Ureter (tissue), 1 donor: ENCODE measurements at regions not wholly inside any gene's neighbourhood (a gene's known extent, or its start where the extent isn't known, plus 50 kb on each side); places are given as distances from the start of the nearest gene placed in this dataset.
"Not testable (repeated sequence)": the region's sequence is repeated elsewhere in the genome, so short reads cannot be mapped to it uniquely, and the experiment has no call there.

Experiments used
- DNase-seq: peaks from one replicate; pipeline ENCODE4 v3.0.0-alpha.2; 2020; ENCODE audit warnings: low spot score
- donor health status: DM: yes; HTN: yes; CAD: no.

DNA sequence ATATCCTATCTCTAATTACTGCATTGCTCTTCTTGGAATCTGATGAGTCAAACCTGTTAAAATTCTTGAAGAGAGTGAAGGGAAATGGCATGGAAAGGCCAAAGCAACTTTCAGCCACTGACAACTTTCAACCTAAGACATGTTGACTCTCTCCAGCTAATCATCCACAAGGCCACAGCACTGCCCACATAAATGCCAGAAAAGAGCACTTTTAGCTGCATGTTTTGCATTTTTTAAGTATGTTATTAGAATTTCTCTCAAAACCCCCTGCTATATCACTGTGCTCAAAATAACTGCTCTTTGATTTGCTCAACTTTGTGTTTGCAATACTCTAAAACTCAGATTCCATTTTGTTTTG, 352.5 kb downstream of the ADGRL2 start:
- DNase-seq = no peak

DNA sequence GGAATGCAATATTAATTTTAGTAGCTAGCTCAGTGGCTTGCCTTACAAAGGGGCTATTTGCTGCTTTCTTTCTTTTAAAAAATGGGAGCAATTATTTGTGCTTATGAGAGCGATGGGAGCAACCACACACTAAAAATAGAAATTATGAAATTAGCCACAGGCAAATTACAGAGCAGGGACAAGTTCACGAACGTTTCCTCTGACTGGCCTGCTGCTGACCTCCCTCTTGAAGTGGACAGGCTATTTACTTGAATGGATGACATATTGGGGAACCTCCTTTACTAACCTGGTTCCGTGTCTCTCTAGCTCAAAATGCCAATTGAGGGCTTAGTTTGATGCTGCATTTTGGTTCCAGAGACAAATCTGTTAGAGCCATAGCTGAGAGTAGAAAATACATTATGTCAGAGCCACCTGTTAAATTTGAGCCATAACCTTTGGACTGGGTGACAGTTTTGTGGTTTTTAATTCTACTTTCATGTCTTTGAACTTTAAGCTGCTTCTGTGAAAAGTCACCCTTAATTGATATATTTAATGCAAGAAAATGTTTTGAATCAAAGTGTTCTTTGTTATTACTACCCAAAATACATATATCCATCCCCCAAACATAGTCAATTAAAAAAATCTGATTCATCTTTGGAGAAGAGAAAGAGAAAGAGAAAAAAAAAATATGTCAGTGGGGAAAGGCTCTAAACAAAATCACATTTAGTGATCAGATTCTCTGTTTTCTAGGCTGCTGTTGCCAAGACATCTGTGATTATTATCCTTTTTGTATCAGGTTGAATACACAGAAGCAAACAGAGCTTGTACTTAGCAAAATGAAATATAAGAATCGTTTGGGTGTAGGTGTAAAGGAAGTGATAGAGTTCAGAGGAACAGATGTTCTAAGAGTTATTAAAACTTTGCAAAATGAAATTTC, 351.9 kb downstream of the ADGRL2 start:
- DNase-seq = no peak

DNA sequence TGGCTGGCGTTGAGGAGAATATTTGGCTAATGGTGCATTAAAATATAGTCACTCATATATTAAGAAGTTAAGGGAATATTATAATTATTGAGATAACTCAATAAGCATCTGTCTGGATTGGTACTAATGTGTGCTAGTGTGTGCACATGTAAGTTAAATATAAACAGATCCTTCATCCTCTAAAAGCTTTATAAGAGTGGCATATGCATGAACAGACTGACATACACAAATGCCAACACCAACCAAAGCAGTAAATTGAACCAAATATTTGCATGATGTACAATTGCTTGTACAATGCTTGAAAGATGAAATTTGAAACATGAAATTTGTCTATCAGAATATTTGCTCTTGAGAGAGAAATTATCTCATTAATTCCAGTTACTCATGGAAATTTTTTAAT, 344.9 kb downstream of the ADGRL2 start:
- DNase-seq = no peak

DNA sequence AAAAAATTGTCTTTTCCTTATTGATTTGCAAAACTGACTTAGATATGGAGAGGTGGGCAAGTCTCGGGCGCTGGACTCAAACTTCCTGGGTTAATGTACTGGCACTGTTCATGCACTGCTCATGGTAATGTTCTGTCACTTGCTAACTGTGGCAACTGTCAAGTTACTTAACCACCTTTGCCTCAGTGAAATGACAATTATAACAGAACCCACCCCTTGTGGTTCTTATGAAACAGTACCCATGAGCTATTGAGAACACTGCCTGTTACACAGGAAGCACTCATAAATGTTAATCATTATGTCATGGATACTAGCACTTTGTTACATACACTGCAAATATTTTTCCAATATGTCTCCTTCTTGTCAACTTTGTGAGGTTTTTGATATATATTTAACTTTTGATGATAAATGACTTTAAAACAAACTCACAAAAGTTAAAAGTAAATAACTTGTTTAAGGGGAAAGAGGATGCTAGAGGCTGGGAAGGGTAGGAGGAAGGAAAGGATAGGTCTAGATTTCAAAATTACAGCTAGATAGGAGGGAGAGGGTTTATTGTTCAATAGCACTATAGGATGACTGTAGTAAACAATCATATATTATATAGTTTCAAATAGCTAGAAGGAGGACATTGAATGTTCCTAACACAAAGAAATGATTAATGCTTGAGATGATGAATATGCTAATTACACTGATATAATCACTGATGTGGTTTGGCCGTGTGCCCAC, 342.5 kb downstream of the ADGRL2 start:
- DNase-seq = no peak

DNA sequence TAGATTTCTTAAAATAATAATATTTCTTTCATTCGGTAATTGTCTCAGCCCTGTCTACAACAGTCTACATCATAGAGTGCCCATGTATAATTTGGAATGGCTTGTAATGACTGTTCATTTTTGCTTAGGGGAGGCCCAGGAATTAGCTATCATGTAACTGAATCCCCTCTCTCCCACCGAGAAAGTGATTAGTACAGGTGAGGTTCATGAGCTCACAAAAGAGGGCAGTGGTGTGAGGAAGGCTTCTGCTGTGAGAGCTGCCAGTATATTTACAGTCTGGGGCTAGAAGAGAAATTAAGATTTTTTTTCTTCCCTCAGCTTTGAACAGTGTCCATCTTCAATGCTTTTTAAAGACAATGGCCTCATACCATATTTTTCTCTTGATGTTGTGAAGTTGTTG, 340.7 kb downstream of the ADGRL2 start:
- no peak for DNase-seq

DNA sequence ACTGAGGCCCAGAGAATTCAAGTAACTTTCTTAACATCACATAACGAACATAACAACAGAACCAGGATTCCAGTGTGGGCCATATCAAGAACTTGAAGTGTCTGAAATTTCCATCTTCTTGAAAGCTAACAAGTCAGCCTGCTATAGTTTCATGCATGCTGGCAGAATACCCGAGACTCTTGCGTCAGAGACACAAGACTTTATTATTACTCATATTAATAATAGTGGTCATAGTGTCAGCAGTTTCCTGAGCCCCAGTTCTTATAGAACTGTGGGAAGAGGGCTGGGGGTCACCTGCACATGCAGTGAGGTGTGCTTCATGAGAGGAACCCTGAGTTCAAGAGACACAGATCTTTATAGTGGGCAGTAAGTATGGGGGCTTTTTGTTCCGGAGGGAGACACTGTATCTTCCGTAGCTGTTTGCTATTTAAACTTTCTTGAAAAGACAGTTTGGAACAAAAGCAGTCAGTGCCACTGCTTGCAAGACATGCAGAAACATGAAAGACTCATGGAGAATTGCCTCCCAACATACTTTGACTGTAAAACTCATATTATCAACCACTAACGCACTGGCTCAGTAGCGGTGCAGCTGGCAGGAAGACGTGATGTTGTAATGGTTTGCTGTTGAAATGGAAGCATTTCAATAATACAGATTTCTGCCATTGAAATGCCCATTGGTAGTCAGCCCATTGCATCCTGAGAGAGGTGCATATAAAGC, 339.2 kb downstream of the ADGRL2 start:
- DNase-seq = no peak

DNA sequence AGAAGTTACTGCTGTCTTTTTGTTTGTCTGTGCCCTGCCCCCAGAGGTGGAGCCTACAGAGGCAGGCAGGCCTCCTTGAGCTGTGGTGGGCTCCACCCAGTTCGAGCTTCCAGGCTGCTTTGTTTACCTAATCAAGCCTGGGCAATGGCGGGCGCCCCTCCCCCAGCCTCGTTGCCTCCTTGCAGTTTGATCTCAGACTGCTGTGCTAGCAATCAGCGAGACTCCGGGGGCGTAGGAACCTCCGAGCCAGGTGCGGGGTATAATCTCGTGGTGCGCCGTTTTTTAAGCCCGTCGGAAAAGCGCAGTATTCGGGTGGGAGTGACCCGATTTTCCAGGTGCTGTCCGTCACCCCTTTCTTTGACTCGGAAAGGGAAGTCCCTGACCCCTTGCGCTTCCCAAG, 335.6 kb downstream of the ADGRL2 start:
- DNase-seq = not testable (repeated sequence)

DNA sequence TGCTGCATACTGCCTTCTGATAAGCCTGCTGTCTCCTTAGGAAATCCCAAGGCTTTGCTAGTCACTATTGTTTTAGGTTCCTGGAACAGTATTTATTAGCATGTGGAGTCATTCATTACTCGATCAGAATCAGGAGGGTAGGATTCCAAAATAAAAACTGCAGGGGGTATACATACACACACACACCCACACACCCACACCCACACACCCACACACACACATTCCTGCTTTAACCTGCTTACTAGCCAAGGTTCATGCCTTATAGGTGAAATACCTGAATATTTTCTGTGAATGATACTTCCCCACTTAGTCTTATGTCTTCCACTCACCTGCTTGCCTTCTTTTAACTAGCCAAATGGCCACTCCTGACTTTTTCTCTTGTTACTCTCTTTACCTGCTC, 325.1 kb downstream of the ADGRL2 start:
- DNase-seq = no peak

DNA sequence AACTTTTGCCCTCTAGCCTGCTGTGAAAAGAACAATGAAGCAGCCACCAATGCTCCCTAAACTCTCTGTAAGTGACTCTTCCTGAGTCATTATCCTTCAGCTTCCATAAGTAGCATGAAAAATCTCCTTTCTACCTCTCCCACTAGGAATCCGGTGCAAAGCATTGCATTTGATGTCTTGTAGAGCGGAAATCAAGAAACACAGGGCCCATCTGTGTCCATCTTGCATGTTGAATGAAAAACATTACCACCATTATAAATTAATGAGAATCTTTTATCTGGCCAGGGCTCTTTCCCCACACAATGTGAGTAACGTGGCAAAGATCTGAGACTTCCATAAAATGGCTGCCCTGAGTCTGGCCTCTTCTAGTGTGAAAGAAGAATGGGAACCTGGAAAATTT, 324.4 kb downstream of the ADGRL2 start:
- no peak for DNase-seq

DNA sequence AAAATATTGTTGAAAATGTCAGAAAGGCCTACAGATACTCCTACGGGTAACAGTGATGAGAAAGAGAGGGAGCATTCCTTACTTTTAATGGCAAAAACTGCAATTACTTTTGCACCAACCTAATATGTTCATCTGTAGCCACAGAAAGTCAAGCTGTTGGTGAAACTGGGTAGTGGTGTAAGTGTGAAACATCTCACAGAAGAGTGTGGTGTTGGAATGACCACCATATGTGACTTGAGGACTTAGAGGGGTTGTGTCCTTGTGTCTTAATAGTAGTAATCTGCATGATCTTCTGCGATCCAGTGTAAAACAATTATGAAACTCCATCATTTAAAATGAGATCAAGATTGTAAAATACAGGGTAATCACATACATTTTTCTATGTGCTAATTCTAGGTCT, 320.7 kb downstream of the ADGRL2 start:
- no peak for DNase-seq

DNA sequence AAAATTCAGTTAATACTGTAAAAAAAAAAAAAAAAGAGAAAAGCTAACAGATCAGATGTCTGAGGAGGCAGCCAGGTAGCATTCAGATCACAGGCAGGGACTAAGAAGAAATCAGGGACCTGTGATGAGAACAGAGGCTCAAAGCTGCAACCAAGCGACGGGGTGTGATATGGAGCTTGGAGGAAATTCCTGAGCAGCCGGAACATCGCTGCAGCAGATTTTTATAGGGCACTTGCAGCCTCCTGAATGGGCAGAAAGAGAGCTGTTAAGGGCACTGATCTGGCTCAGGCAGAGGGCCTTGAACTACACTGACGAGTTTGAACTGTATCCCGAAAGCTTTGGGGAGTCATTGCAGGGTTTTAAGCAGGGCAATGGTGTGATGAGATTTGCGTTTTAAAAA, 315.4 kb downstream of the ADGRL2 start:
- no peak for DNase-seq

DNA sequence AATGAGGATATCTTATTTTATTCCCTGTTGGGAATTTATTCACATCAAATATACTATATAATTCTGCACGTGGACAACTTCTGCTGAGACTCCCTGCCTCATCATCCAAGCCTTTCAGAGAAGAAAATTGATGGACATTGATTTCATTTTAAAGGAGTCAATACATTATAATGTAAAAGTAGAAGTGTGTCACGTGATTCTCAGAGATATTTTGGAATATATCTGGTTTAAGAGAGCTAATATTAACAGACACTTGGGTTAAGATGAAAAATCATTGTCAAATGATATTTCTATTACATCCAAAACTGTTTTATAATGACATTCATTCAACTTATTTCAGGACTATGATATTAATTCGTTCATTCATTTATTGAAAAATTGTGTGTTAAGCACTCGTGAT, 314.2 kb downstream of the ADGRL2 start:
- no peak for DNase-seq

DNA sequence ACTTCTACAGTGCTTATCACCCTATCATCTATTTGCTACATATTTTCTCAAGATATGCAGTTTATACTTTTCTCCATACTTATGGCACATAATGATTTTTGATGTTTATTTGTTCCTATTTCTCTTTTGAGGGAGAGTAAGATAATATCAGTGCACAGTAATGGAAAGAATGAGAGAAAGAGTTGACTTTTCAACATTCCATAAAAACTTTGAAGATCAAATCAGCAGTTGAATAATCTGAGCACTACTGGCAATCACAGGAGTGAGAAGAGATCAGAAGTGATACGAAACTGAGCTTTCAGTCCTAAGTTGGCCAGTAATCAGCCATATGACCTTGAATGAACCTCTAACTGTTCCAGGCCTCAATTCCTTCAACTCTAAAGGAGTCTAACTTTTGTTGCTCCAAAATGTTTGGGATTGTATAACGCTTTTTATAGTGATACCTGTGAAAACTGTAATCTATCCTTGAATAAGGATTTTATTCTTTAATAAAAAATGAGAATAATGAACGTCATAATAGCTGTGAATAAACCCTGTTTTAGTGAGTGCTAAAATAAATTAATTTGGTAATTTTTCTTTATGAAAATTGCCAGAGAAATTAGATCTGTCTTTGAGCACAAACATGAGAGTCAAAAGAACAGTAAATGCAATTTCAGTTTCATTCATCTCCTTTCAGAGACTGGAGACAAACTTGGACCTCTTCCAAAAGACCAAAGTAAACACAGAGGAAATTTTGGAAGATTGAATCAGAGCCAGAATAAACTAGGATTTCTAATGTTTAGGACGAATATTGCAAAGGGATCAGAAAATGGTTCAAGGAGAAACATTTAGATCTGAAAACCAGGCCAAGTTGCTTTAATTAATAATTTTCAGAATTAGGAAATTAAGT, 309.9 kb downstream of the ADGRL2 start:
- no peak for DNase-seq

DNA sequence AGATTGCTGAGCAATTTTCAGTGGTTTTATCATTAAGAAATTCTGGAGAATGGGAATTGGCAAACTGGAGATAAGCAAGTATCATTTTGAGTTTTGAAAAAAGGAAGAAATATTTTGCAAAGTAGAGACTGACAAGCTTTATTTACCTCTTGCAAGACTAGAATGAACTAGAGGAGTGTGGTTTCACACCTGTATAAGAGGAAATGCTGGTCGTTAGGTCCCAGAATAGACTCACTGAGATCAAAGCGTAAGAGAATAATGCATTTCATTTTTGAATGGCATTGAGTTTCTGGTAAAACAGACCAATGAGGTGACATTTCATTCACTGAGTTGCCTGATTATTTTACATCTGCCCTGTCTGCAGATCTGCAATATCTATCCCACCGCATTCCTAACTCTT, 308.1 kb downstream of the ADGRL2 start:
- no peak for DNase-seq

DNA sequence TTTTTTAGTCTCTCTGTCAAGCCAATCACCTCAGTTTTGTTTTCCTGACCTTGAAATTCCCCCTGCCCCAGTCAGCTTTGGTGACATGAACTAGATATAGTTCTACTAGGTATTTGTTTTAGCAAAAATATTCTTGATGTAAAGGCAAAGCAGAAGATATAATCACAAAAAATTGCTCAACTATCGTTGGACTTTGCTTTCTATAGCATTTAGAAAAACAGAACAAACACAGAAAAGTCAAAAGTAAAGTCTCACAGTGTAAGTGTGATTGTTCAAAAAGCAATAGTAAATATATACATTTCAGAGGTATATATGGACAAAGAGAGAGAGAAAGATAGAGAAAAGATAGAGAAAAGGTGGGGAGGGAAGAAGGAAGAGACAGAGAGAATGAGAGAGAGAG, 305.9 kb downstream of the ADGRL2 start:
- DNase-seq = no peak

DNA sequence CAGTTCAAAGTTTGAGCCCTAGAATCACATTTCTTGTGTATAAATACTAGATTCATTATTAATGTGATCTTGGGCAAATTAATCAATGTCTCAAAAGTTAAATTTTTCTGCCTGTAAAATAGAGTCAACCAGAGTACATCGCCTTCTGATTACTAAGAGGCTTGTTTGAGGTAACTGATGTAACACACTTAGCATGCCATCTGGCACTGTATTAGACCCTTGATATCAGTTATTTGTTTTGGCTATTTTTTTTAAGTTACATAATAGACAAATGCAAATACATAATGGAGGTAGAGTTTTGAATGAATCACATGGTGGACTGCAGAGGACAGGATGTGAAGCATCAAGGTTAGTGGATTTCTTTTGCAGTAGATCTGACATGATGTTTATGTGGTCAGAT, 298.4 kb downstream of the ADGRL2 start:
- DNase-seq = no peak

DNA sequence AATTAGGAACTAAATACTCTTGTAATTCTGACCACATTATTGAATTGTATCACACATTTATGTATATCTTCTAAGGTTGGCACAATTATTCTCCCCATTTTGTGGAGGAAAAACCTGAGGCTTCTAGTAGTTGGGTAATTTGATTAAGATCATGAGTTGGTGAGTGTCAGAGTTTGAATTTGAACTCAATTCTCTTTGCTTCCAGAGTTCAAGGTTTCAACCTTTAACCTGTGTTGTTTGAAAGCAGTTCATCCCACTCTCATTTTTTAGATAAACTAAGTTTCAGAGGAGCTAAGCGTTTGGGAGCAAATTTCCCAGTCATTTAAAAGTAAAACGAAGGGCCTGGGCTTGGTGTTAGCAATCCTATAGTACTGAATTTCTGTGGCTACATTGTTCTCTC, 293.4 kb downstream of the ADGRL2 start:
- DNase-seq = no peak

DNA sequence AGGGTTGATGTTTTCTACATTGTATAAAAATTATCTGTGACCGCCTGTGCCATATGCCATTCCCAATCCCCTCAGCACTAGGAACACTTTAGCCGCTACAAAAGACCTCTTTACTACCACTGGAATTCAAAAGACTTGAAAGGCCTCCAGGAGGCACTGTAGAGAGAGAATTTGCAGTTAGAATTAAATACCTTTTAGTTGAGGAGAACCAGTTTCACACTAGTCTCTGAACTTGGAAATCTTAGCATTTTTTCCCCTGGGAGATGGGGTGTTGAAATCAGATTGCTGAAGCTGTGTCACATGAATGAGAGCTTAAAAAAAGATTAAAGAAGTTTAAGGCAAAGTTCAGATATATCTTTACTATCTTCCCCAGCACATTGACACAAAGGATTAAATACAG, 291.0 kb downstream of the ADGRL2 start:
- DNase-seq = no peak

DNA sequence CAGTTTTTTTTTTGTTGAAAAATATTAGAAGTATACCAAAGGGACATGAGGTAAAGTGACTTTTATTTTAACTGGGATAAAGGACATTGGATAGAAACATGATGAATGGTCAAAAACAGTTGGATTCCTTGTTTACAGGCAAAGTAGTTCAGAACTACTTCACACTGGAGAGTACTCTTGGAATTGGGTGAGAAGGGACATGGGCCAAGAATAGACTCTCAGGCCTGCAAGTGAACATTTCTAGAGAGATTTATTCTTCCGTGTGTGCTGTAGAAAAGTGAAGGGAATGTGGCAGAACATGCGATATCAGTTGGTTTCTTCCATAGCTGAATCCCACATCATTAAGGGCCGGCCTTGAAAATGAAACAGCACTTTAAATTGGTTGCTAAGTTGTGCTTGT, 290.5 kb downstream of the ADGRL2 start:
- no peak for DNase-seq

DNA sequence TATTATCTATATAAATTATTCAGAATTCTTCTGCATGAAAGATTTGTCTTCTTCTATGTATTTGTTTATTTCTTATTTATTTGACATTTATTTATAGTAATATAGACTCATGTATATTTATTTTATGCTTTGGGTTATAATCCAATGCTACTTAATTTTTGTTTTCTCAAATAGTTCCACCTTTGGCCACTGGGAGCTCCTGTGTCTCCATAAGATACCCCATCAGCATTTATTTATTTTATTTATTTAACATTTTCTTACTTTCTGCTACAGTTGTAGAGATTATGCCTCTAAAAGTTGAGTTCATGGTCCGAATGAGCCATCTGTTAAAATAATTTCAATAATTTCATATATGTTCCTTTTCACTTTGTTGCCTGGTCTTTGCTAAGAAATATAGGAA, 289.4 kb downstream of the ADGRL2 start:
- DNase-seq = no peak

DNA sequence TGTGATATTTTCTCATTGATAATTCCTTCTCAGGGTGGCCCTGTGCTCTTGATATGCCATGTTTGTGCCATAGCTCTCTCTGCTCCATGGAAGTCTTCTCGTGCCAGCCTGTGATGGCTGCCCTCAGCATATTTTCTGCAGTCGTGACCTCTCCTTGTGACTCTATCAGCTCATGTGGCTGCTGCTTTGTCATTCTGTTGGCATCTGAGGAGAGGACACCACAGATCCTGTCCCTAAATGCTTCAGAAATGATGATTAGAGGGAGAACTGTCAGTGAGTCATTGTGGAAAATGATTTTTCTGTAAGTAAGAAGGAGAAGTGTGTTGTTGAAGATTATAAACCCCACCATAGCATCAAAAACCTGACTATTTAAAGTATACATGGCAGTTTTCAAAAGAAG, 286.0 kb downstream of the ADGRL2 start:
- no peak for DNase-seq

DNA sequence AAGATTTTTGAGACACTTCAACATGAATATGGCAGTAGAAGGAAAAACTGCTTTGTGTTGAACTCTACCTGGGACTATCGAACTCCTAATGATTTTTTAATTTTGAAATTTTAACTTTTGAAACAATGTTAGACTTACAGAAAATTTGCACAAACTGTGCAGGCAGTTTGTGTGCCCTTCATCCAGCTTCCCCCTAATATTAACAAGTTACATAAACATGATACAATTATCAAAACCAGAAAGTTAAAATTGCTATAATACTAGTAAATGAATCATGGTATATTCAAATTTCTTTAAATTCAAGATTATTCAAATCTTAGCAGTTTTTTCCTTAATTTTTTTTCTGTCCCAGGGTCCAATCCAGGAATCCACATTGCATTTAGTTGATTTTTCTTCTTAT, 278.9 kb downstream of the ADGRL2 start:
- DNase-seq = no peak
